Panc1 (cell line): ENCODE measurements at regions not wholly inside any gene's neighbourhood (a gene's known extent, or its start where the extent isn't known, plus 50 kb on each side); places are given as distances from the start of the nearest gene placed in this dataset.

Experiments used
- ATAC-seq: fragments of 200-7000 bp; cut with Tn5 transposase; 2 replicates; pipeline ENCODE4 v1.9.1; 2020; ENCODE audit warnings: mild to moderate bottlenecking, moderate library complexity
- BruUV-seq: library from RNA; stranded (reverse); fragments of 400-500 nt; replicated peaks from 2 replicates; lab custom pipeline; 2021; lab: Mats Ljungman, UMichigan
- CTCF ChIA-PET: fragments of 300-600 bp; sonication (Branson Sonifier 250); formaldehyde crosslinking; loops from one replicate; lab custom pipeline; 2022; ENCODE audit warnings: antibody characterized with exemption; lab: Charles Lee
- POLR2A ChIA-PET: fragments of 300-600 bp; sonication (Branson Sonifier 250); formaldehyde crosslinking; loops from one replicate; lab custom pipeline; 2022; ENCODE audit warnings: antibody characterized with exemption; lab: Charles Lee
- DNase-seq: peaks from one replicate; pipeline ENCODE4 v3.0.0-alpha.2; 2010; ENCODE audit warnings: low read depth, low spot score
- H3K27ac ChIP-seq: 2 replicates; pipeline ENCODE4 v1.5.1; 2011; ENCODE audit warnings: mild to moderate bottlenecking, low read length, inconsistent platforms
- H3K27me3 ChIP-seq: fragments of 200-500 bp; sonication (Bioruptor generic); 2 replicates; pipeline ENCODE4 v1.6.0; 2014; ENCODE audit warnings: low read length, inconsistent platforms; ENCODE audit not compliant: control insufficient read depth, insufficient read depth
- H3K36me3 ChIP-seq: fragments of 200-500 bp; sonication (Bioruptor generic); 2 replicates; pipeline ENCODE4 v1.5.1; 2014; ENCODE audit warnings: inconsistent platforms, mild to moderate bottlenecking, low read length, moderate library complexity; ENCODE audit not compliant: control insufficient read depth, insufficient read depth
- H3K4me1 ChIP-seq: 2 replicates; pipeline ENCODE4 v1.5.1; 2011; ENCODE audit warnings: inconsistent platforms, mild to moderate bottlenecking, low read length, moderate library complexity; ENCODE audit not compliant: control insufficient read depth, insufficient read depth
- H3K4me3 ChIP-seq, 2 experiments: 2 replicates each; pipeline ENCODE4 v1.5.1; 2011 to 2012; ENCODE audit warnings: low read depth in 2 of 2, low read length in 2 of 2, mild to moderate bottlenecking in 2 of 2, inconsistent platforms in 1 of 2, moderate library complexity in 1 of 2
- H3K9me3 ChIP-seq: fragments of 200-500 bp; sonication (Bioruptor generic); 2 replicates; pipeline ENCODE4 v1.5.1; 2014; ENCODE audit warnings: low read depth, mild to moderate bottlenecking, inconsistent platforms, low read length, moderate library complexity; ENCODE audit not compliant: control insufficient read depth, insufficient read depth
- CTCF ChIP-seq: fragments of 450-650 bp; IDR thresholded peaks from 2 replicates; pipeline ENCODE4 v1.5.1; 2017; ENCODE audit warnings: mild to moderate bottlenecking
- POLR2AphosphoS5 ChIP-seq: IDR thresholded peaks from 2 replicates; pipeline ENCODE4 v1.6.1; 2012; ENCODE audit warnings: mild to moderate bottlenecking, low read depth, low read length, moderate library complexity
- REST ChIP-seq, 2 experiments: IDR thresholded peaks; 2 replicates each; pipeline ENCODE4 v1.6.1; 2011 to 2012; ENCODE audit warnings: low read depth in 2 of 2, control low read depth in 1 of 2, low read length in 1 of 2, mild to moderate bottlenecking in 1 of 2, moderate library complexity in 1 of 2; ENCODE audit not compliant: insufficient read depth in 1 of 2
- SIN3A ChIP-seq: IDR thresholded peaks from 2 replicates; pipeline ENCODE4 v1.6.1; 2012; ENCODE audit warnings: low read depth, mild to moderate bottlenecking, low read length, moderate library complexity, borderline replicate concordance; ENCODE audit not compliant: insufficient read depth
- TCF7L2 ChIP-seq: IDR thresholded peaks from 2 replicates; pipeline ENCODE4 v1.6.1; 2011; ENCODE audit warnings: mild to moderate bottlenecking, low read depth, low read length, inconsistent platforms
- in situ Hi-C: cut with HindIII; loops from 2 replicates; pipeline ENCODE4 v1.10.0; 2016; ENCODE audit warnings: low sequenced_read_pairs, low pct_unique_long_range_greater_than_20kb
- intact Hi-C: fragments of 100-400 bp; cut with micrococcal nuclease; formaldehyde crosslinking; loops from one replicate; pipeline ENCODE4 v1.10.0; 2022; ENCODE audit not compliant: unreplicated experiment

- CTCF ChIA-PET: interaction anchor here (0.9 kb wide), 1 partner anchor 383 kb away, joined by 4 read pairs; no protein-coding TSS in a partner anchor
- H3K9me3 ChIP-seq: no peaks in the 10 kb centered on the region
- BruUV-seq: no TSS peak
- in situ Hi-C loops (no loop called here), intact Hi-C loops (loop anchor here (1.0 kb wide), 1 partner anchor 386 kb away; no protein-coding TSS in a partner anchor)
- H3K27me3 ChIP-seq: peaks cover 25% of the 10 kb centered on the region
- H3K4me3 ChIP-seq: no peak overlapping the region
- POLR2A ChIA-PET: no interaction called here
- peaks cover 8% of the 10 kb centered on the region for H3K4me1 ChIP-seq
- H3K36me3 ChIP-seq: no peaks in the 10 kb centered on the region
- H3K27ac ChIP-seq: no peak overlapping the region
- no peak for TF ChIP-seq REST (IDR thresholded peaks at IDR 0.05; ENCODE audit: insufficient read depth in 1 of 2, low read depth in 2 of 2, low read length in 1 of 2)
- TF ChIP-seq POLR2AphosphoS5: no peak
- no peak for TF ChIP-seq CTCF
- no peak for TF ChIP-seq TCF7L2
- TF ChIP-seq SIN3A: no peak
- DNase-seq (no peak), ATAC-seq (no peak)
Measured at GRCh38 chr10:123581656-123582055, 84.5 kb upstream of the GPR26 start.

GRCh38 chr10:123582084-123582989 lies 83.8 kb upstream of the GPR26 start:
- Histone ChIP-seq H3K27ac (no peak overlapping the region), H3K36me3 (no peaks in the 10 kb centered on the region), H3K27me3 (peaks cover 28% of the 10 kb centered on the region), H3K9me3 (no peaks in the 10 kb centered on the region), H3K4me3 (no peak overlapping the region), H3K4me1 (peaks cover 8% of the 10 kb centered on the region)
- CTCF ChIA-PET: interaction anchor here (0.6 to 0.9 kb wide), 4 partner anchors 9 to 391 kb away, joined by 3 to 4 read pairs (median 3); no protein-coding TSS in a partner anchor
- TF ChIP-seq REST (IDR thresholded peaks at IDR 0.05; ENCODE audit: insufficient read depth in 1 of 2, low read depth in 2 of 2, low read length in 1 of 2) (no peak), POLR2AphosphoS5 (no peak), TCF7L2 (no peak), SIN3A (no peak), CTCF (peak; percentile 97)
- peak; percentile 48 for DNase-seq
- POLR2A ChIA-PET: interaction anchor here (0.6 kb wide), 1 partner anchor 282 kb away, joined by 3 read pairs; no protein-coding TSS in a partner anchor
- intact Hi-C loops (loop anchor here (1.0 kb wide), 1 partner anchor 385 kb away; no protein-coding TSS in a partner anchor), in situ Hi-C loops (no loop called here)
- BruUV-seq: no TSS peak
- ATAC-seq: peak; percentile 89
